DND-41 (cell line): ENCODE measurements at regions not wholly inside any gene's neighbourhood (a gene's known extent, or its start where the extent isn't known, plus 50 kb on each side); places are given as distances from the start of the nearest gene placed in this dataset.

Experiments used
- CTCF ChIP-seq: IDR thresholded peaks from 2 replicates; pipeline ENCODE4 v1.5.1; 2012; ENCODE audit warnings: borderline replicate concordance, low read length, moderate library complexity, mild to moderate bottlenecking; ENCODE audit not compliant: poor library complexity, severe bottlenecking; ENCODE audit errors: extremely low read depth
- EZH2 ChIP-seq: IDR thresholded peaks from 3 replicates; pipeline ENCODE4 v1.6.1; 2012; ENCODE audit warnings: borderline replicate concordance, low read depth, mild to moderate bottlenecking, moderate library complexity, low read length, inconsistent platforms; ENCODE audit not compliant: severe bottlenecking

DNA sequence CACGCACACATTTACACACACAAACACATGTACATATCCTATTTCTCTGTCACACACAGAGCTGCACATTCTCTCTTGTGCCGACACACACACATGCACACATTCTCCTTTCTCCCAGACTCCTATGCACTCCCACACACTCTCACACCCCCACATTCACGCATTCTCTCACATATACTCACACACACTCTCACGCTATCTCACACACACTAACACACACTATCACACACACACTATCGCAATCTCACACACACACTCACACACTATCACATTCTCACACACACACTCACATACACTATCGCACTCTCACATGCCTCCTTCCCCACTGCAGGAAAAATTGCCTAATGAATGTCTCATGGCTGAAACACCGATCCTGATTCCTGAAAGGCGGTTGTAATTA lies 450.7 kb downstream of the AACS start:
- TF ChIP-seq CTCF (no peak), EZH2 (no peak)
